ENCODE measurements at regions not wholly inside any gene's neighbourhood (a gene's known extent, or its start where the extent isn't known, plus 50 kb on each side); places are given as distances from the start of the nearest gene placed in this dataset.

- Histone ChIP-seq H3K9me3 (peaks cover 0 to 15% (median 7%) of the 10 kb centered on the region in 12 donors), H3K4me1 (no peaks in the 10 kb centered on the region), H3K4me3 (no peak overlapping the region), H3K36me3 (no peaks in the 10 kb centered on the region), H3K27me3 (no peaks in the 10 kb centered on the region), H3K27ac (no peak overlapping the region)
- DNase-seq, result no peak
- intact Hi-C loops (cut with DNase I), result no loop called here
- ATAC-seq, result no peak
- TF ChIP-seq CTCF (IDR thresholded peaks at IDR 0.05) (no peak), POLR2A (IDR thresholded peaks at IDR 0.05) (no peak)
These were observed 93.6 kb upstream of the CNOT2 start for GRCh38 chr12:70149665-70150064.

DNA sequence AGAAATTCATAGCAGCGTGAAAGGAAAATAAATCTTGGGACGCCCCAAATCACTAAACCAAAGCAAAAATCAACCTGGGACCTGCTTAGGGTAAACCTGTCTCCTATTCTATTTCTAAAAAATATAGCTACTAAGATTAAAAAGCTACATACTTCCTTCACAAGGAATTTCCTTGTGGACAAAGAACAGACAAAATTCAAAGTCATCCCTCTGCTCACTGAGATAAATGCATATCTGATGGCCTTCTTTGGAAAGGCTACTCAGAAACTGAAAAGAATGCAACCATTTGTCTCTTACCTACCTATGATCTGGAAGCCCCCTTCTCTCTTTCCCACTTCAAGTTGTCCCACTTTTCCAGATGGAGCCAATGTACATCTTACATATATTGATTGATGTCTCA is 93.0 kb upstream of the CNOT2 start:
- no peak for TF ChIP-seq CTCF (IDR thresholded peaks at IDR 0.05)
- no peak for TF ChIP-seq POLR2A (IDR thresholded peaks at IDR 0.05)
- Histone ChIP-seq H3K9me3 (peaks cover 0 to 21% (median 10%) of the 10 kb centered on the region in 12 donors), H3K4me1 (no peaks in the 10 kb centered on the region), H3K4me3 (no peak overlapping the region), H3K27ac (no peak overlapping the region), H3K36me3 (no peaks in the 10 kb centered on the region), H3K27me3 (no peaks in the 10 kb centered on the region)
- DNase-seq (no peak), ATAC-seq (no peak)
- 89 to 93% (median 89%) methylated on average over 2 of the region's 2 CpGs for WGBS, 4 donors
- intact Hi-C loops (cut with DNase I), result no loop called here

DNA sequence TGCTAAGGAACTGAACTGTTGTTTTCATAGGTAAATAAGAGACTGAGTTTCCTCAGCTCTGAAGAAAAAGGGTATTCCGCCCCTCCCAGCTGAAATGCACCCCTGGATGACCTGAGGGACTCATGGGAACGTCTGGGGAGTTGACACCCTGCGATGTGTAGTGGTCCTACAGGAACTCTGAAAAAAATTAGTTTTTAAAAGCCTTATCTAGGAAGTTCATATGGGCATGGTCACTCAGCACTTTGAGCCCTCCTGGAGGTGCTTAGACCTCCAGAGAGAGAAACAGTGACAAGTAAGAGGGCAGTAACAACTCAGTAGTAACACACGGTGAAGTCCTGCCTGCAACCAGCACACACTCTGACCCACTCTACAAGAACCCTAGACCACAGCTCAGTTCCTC is 91.2 kb upstream of the CNOT2 start:
- Histone ChIP-seq H3K4me3 (no peak overlapping the region), H3K27ac (no peak overlapping the region), H3K4me1 (no peaks in the 10 kb centered on the region), H3K36me3 (no peaks in the 10 kb centered on the region), H3K9me3 (peaks cover 0 to 38% (median 20%) of the 10 kb centered on the region in 12 donors), H3K27me3 (no peaks in the 10 kb centered on the region)
- no peak for DNase-seq
- TF ChIP-seq CTCF (IDR thresholded peaks at IDR 0.05) (no peak), POLR2A (IDR thresholded peaks at IDR 0.05) (no peak)
- intact Hi-C loops (cut with DNase I), result no loop called here
- no peak for ATAC-seq
- 66 to 87% (median 76%) methylated on average over 4 of the region's 4 CpGs for WGBS, 4 donors

DNA sequence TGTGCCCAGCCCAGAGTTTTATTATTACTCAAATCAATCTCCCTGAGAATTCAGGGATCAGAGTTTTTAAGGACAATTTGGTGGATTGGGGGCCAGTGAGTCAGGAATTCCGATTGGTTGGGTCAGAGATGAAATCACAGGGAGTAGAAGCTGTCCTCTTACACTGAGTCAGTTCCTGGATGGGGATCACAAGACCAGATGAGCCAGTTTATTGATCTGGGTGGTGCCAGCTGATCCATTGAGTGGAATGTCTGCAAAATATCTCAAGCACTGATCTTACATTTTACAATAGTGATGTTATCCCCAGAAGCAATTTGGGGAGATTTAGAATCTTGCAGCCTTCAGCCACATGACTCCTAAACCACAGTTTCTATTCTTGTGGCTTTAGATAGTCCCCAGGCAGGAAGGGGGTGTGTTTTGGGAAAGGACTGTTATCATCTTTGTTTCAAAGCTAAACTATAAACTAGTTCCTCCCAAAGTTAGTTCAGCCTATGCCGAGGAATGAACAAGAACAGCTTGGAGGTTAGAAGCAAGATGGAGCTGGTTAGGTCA is 89.1 kb upstream of the CNOT2 start:
- H3K36me3 ChIP-seq, result no peaks in the 10 kb centered on the region
- ATAC-seq (no peak), DNase-seq (no peak)
- no peak overlapping the region for H3K4me3 ChIP-seq
- TF ChIP-seq POLR2A (IDR thresholded peaks at IDR 0.05) (no peak), CTCF (IDR thresholded peaks at IDR 0.05) (no peak)
- H3K4me1 ChIP-seq, result no peaks in the 10 kb centered on the region
- WGBS, 4 donors, result 76 to 100% (median 83%) methylated on average over 2 of the region's 2 CpGs
- no peak overlapping the region for H3K27ac ChIP-seq
- peaks cover 0 to 51% (median 24%) of the 10 kb centered on the region in 12 donors for H3K9me3 ChIP-seq
- intact Hi-C loops (cut with DNase I), result no loop called here
- no peaks in the 10 kb centered on the region for H3K27me3 ChIP-seq
